ENCODE measurements at regions not wholly inside any gene's neighbourhood (a gene's known extent, or its start where the extent isn't known, plus 50 kb on each side); places are given as distances from the start of the nearest gene placed in this dataset.

DNA sequence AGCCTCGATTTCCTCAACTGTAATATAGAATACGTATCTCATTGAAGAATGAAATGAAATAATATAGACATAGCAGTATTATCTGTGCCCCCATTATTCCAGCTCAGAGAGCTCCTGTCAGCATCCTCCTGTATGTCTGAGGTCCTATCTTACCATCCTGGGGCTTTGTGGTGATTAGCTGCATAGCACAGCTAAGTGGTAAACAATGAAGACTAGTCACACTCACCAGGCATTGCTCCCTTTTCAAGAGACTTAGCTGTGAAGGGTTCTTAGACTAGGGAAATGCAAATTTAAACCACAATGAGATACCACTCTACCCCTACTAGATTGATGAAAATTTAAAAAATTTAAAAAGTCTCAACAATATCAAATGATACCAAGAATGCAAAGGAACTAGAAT, 172.9 kb downstream of the SLC39A8 start:
- ATAC-seq = no peak
- intact Hi-C loops (cut with DNase I) = no loop called here
- DNase-seq = no peak
- no peak for TF ChIP-seq POLR2A (IDR thresholded peaks at IDR 0.05)
- TF ChIP-seq, protein P1, sequence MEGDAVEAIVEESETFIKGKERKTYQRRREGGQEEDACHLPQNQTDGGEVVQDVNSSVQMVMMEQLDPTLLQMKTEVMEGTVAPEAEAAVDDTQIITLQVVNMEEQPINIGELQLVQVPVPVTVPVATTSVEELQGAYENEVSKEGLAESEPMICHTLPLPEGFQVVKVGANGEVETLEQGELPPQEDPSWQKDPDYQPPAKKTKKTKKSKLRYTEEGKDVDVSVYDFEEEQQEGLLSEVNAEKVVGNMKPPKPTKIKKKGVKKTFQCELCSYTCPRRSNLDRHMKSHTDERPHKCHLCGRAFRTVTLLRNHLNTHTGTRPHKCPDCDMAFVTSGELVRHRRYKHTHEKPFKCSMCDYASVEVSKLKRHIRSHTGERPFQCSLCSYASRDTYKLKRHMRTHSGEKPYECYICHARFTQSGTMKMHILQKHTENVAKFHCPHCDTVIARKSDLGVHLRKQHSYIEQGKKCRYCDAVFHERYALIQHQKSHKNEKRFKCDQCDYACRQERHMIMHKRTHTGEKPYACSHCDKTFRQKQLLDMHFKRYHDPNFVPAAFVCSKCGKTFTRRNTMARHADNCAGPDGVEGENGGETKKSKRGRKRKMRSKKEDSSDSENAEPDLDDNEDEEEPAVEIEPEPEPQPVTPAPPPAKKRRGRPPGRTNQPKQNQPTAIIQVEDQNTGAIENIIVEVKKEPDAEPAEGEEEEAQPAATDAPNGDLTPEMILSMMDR (IDR thresholded peaks at IDR 0.05) = no peak
- H3K36me3 ChIP-seq (replicated peaks in 1 of 2; ENCODE audit: insufficient read depth in 1 of 2, low read depth in 2 of 2) = no peaks in the 10 kb centered on the region
- no peak overlapping the region for H3K27ac ChIP-seq
- no peaks in the 10 kb centered on the region for H3K4me1 ChIP-seq
- no peak overlapping the region for H3K4me3 ChIP-seq
- H3K27me3 ChIP-seq = no peaks in the 10 kb centered on the region
- H3K9me3 ChIP-seq = no peaks in the 10 kb centered on the region
- 57 to 58% methylated on average over 2 of the region's 2 CpGs for WGBS, 2 donors

- Histone ChIP-seq H3K36me3 (replicated peaks in 1 of 2; ENCODE audit: insufficient read depth in 1 of 2, low read depth in 2 of 2) (no peaks in the 10 kb centered on the region), H3K9me3 (no peaks in the 10 kb centered on the region), H3K27me3 (no peaks in the 10 kb centered on the region), H3K27ac (no peak overlapping the region), H3K4me1 (no peaks in the 10 kb centered on the region), H3K4me3 (no peak overlapping the region)
- no peak for ATAC-seq
- TF ChIP-seq, protein P1 (IDR thresholded peaks at IDR 0.05) = no peak
- no peak for TF ChIP-seq POLR2A (IDR thresholded peaks at IDR 0.05)
- intact Hi-C loops (cut with DNase I) = no loop called here
- no peak for DNase-seq
Observed at GRCh38 chr4:102170910-102171309, 174.4 kb downstream of the SLC39A8 start.

DNA sequence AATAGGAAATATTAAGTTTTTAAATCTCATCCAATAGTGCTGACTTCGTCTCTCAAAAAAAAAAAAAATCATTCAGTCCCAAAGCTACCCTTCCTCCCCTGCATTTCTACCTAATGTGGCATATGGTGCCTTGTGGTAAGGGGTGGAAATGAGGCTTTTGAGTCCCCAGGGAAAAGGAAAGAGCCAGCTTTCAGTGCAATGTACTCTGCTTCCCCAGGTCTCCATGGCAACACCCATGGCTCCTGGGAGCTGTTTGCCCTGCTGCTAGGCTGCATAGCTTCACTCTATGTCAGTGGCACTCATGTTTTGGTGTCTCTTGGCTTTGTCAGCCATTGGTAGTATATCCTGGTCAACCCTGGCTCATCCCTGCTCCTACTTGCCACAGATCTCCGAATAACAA, 175.9 kb downstream of the SLC39A8 start:
- no peaks in the 10 kb centered on the region for H3K9me3 ChIP-seq
- H3K36me3 ChIP-seq (replicated peaks in 1 of 2; ENCODE audit: insufficient read depth in 1 of 2, low read depth in 2 of 2) = no peaks in the 10 kb centered on the region
- whole genome bisulfite sequencing, 2 donors = 59% methylated on average over 1 to 2 of the region's 2 CpGs
- no peak for TF ChIP-seq POLR2A (IDR thresholded peaks at IDR 0.05)
- TF ChIP-seq, protein P1 (IDR thresholded peaks at IDR 0.05) = no peak
- H3K27ac ChIP-seq = no peak overlapping the region
- ATAC-seq = no peak
- intact Hi-C loops (cut with DNase I) = no loop called here
- DNase-seq = peak in 1 of 4 donors; percentile 10
- H3K4me3 ChIP-seq = no peak overlapping the region
- H3K27me3 ChIP-seq = no peaks in the 10 kb centered on the region
- H3K4me1 ChIP-seq = no peaks in the 10 kb centered on the region

- intact Hi-C loops (cut with DNase I) = no loop called here
- WGBS, 2 donors = 72 to 83% methylated on average over 4 of the region's 4 CpGs
- ATAC-seq (no peak), DNase-seq (no peak)
- Histone ChIP-seq H3K4me3 (no peak overlapping the region), H3K36me3 (replicated peaks in 1 of 2; ENCODE audit: insufficient read depth in 1 of 2, low read depth in 2 of 2) (no peaks in the 10 kb centered on the region), H3K27me3 (no peaks in the 10 kb centered on the region), H3K9me3 (no peaks in the 10 kb centered on the region), H3K27ac (no peak overlapping the region), H3K4me1 (no peaks in the 10 kb centered on the region)
- TF ChIP-seq POLR2A (IDR thresholded peaks at IDR 0.05) = no peak
Observed at GRCh38 chr4:102168580-102168979, 176.7 kb downstream of the SLC39A8 start.

GRCh38 chr4:102165584-102165983, 179.7 kb downstream of the SLC39A8 start:
- no peak overlapping the region for H3K27ac ChIP-seq
- WGBS, 2 donors = 60 to 75% methylated on average over 5 to 8 of the region's 8 CpGs
- H3K36me3 ChIP-seq (replicated peaks in 1 of 2; ENCODE audit: insufficient read depth in 1 of 2, low read depth in 2 of 2) = no peaks in the 10 kb centered on the region
- TF ChIP-seq, protein P1 (IDR thresholded peaks at IDR 0.05) = no peak
- TF ChIP-seq POLR2A (IDR thresholded peaks at IDR 0.05) = no peak
- no peaks in the 10 kb centered on the region for H3K4me1 ChIP-seq
- H3K27me3 ChIP-seq = no peaks in the 10 kb centered on the region
- intact Hi-C loops (cut with DNase I) = no loop called here
- ATAC-seq (no peak), DNase-seq (no peak)
- no peak overlapping the region for H3K4me3 ChIP-seq
- H3K9me3 ChIP-seq = no peaks in the 10 kb centered on the region
